ENCODE measurements at regions not wholly inside any gene's neighbourhood (a gene's known extent, or its start where the extent isn't known, plus 50 kb on each side); places are given as distances from the start of the nearest gene placed in this dataset.

- H3K27ac Mint-ChIP-seq (ENCODE audit: unreplicated experiment): no peak overlapping the region
- peaks cover 1% of the 10 kb centered on the region for H3K4me1 Mint-ChIP-seq (ENCODE audit: low read depth, unreplicated experiment)
- no peaks in the 10 kb centered on the region for H3K36me3 Mint-ChIP-seq (ENCODE audit: unreplicated experiment)
- DNase-seq: no peak
- no peaks in the 10 kb centered on the region for H3K9me3 Mint-ChIP-seq (ENCODE audit: unreplicated experiment)
- TF ChIP-seq, protein P1, sequence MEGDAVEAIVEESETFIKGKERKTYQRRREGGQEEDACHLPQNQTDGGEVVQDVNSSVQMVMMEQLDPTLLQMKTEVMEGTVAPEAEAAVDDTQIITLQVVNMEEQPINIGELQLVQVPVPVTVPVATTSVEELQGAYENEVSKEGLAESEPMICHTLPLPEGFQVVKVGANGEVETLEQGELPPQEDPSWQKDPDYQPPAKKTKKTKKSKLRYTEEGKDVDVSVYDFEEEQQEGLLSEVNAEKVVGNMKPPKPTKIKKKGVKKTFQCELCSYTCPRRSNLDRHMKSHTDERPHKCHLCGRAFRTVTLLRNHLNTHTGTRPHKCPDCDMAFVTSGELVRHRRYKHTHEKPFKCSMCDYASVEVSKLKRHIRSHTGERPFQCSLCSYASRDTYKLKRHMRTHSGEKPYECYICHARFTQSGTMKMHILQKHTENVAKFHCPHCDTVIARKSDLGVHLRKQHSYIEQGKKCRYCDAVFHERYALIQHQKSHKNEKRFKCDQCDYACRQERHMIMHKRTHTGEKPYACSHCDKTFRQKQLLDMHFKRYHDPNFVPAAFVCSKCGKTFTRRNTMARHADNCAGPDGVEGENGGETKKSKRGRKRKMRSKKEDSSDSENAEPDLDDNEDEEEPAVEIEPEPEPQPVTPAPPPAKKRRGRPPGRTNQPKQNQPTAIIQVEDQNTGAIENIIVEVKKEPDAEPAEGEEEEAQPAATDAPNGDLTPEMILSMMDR (IDR thresholded peaks at IDR 0.05; ENCODE audit: partially characterized antibody, unreplicated experiment): no peak
- no peaks in the 10 kb centered on the region for H3K27me3 Mint-ChIP-seq (ENCODE audit: unreplicated experiment)
- H3K4me3 Mint-ChIP-seq (ENCODE audit: unreplicated experiment): no peak overlapping the region
These were observed 59.0 kb upstream of the C9orf72 start for GRCh38 chr9:27632254-27632653.

GRCh38 chr9:27633764-27634163 lies 60.5 kb upstream of the C9orf72 start:
- TF ChIP-seq, protein P1 (IDR thresholded peaks at IDR 0.05; ENCODE audit: partially characterized antibody, unreplicated experiment): no peak

DNA sequence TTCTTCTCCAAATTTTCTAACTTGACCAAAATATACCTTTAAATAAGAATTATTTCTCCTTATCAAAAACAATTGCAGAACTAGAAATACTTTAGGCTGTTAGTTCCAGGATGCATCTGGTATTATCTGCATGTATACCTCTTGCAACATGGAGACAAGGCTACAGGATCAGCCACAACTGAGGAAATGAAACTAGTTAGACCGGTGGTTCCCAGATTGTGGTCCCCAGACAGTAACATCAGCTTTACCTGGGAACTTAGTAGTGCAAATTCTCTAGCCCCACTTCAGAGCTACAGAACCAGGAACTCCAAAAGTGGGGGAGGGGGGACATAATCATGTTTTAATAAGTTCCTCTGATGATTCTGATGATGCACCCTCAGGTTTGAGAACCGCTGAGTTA lies 61.6 kb upstream of the C9orf72 start:
- no peak for DNase-seq
- Mint-ChIP-seq H3K27me3 (ENCODE audit: unreplicated experiment) (no peaks in the 10 kb centered on the region), H3K36me3 (ENCODE audit: unreplicated experiment) (no peaks in the 10 kb centered on the region), H3K9me3 (ENCODE audit: unreplicated experiment) (no peaks in the 10 kb centered on the region), H3K27ac (ENCODE audit: unreplicated experiment) (no peak overlapping the region), H3K4me1 (ENCODE audit: low read depth, unreplicated experiment) (no peaks in the 10 kb centered on the region), H3K4me3 (ENCODE audit: unreplicated experiment) (no peak overlapping the region)
- TF ChIP-seq, protein P1 (IDR thresholded peaks at IDR 0.05; ENCODE audit: partially characterized antibody, unreplicated experiment): no peak

More at GRCh38 chr9:27633764-27634163, 60.5 kb upstream of the C9orf72 start:
- no peaks in the 10 kb centered on the region for H3K36me3 Mint-ChIP-seq (ENCODE audit: unreplicated experiment)
- H3K27ac Mint-ChIP-seq (ENCODE audit: unreplicated experiment): no peak overlapping the region
- no peak overlapping the region for H3K4me3 Mint-ChIP-seq (ENCODE audit: unreplicated experiment)
- no peaks in the 10 kb centered on the region for H3K9me3 Mint-ChIP-seq (ENCODE audit: unreplicated experiment)
- no peaks in the 10 kb centered on the region for H3K27me3 Mint-ChIP-seq (ENCODE audit: unreplicated experiment)
- H3K4me1 Mint-ChIP-seq (ENCODE audit: low read depth, unreplicated experiment): no peaks in the 10 kb centered on the region
- DNase-seq: no peak

DNA sequence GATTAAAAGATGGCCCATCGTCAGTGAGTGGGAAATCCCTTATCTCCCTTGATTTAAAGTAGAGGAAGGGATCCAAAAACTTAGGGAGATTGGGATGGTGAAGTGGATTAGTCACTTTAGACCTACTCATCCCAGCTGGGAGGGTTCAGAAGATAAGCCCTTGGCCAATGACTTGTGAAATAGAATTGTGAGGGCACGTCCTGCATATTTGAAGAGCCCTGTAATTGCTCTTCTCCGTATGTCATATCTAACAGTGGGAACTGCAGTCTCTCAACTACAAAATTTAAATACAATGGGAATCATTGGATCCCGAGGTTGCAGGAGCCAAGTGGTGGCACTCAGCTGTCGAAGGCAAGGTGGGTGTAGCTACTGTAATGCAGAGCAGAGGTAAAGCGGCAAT lies 65.4 kb upstream of the C9orf72 start:
- Mint-ChIP-seq H3K36me3 (ENCODE audit: unreplicated experiment) (no peaks in the 10 kb centered on the region), H3K4me1 (ENCODE audit: low read depth, unreplicated experiment) (no peaks in the 10 kb centered on the region), H3K27ac (ENCODE audit: unreplicated experiment) (no peak overlapping the region), H3K27me3 (ENCODE audit: unreplicated experiment) (no peaks in the 10 kb centered on the region), H3K9me3 (ENCODE audit: unreplicated experiment) (no peaks in the 10 kb centered on the region), H3K4me3 (ENCODE audit: unreplicated experiment) (no peak overlapping the region)
- TF ChIP-seq, protein P1 (IDR thresholded peaks at IDR 0.05; ENCODE audit: partially characterized antibody, unreplicated experiment): no peak
- DNase-seq: no peak

DNA sequence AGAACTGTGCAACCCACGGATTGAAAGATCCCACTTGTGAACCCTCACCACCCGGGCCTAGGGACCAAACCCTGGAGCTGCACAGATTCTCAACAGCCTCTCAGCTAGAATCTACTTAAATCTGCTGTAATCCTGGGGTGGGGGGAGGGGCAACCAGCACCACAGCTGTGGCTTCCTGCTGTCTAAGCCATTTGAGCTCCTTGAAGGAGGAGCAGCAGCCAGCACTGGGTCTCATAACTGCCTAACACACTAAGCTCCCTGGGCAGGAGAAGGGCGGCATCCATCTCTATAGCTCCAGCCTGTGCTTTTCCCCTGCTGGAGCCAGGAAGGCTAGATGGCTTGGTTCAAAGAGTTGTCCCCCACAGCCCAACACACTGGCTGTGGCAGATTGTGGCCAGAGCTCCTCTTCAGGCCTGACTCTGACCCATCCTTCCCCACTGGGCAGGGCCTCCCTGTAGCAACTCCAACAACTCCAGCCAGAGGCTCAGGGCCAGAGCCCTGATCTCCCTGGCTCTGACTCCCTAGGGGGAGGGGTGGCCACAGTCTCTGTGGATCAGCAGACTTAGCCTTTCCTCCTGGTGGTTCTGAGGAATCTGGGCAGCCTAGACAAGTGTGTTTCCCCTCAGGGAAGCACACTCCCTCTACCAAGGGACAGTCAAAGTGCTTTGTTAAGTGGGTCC lies 72.0 kb upstream of the C9orf72 start:
- no peak overlapping the region for H3K4me3 Mint-ChIP-seq (ENCODE audit: unreplicated experiment)
- H3K27ac Mint-ChIP-seq (ENCODE audit: unreplicated experiment): peak overlapping the region; percentile 44
- no peaks in the 10 kb centered on the region for H3K27me3 Mint-ChIP-seq (ENCODE audit: unreplicated experiment)
- TF ChIP-seq, protein P1 (IDR thresholded peaks at IDR 0.05; ENCODE audit: partially characterized antibody, unreplicated experiment): no peak
- peaks cover 6% of the 10 kb centered on the region for H3K36me3 Mint-ChIP-seq (ENCODE audit: unreplicated experiment)
- no peaks in the 10 kb centered on the region for H3K9me3 Mint-ChIP-seq (ENCODE audit: unreplicated experiment)
- peak; percentile 22 for DNase-seq
- H3K4me1 Mint-ChIP-seq (ENCODE audit: low read depth, unreplicated experiment): no peaks in the 10 kb centered on the region
